NCI-H1417 treated with DMSO at 0.1 percent for 48 hours (cell line): ENCODE measurements at regions not wholly inside any gene's neighbourhood (a gene's known extent, or its start where the extent isn't known, plus 50 kb on each side); places are given as distances from the start of the nearest gene placed in this dataset.
"Not testable (repeated sequence)": the region's sequence is repeated elsewhere in the genome, so short reads cannot be mapped to it uniquely, and the experiment has no call there.

ENCODE experiments used
- DNase-seq: peaks from one replicate; lab custom pipeline; 2025; lab: John Stamatoyannopoulos, UW

- no peak for DNase-seq
Measured at GRCh38 chr7:136325027-136325426, 347.9 kb upstream of the MTPN start.

DNA sequence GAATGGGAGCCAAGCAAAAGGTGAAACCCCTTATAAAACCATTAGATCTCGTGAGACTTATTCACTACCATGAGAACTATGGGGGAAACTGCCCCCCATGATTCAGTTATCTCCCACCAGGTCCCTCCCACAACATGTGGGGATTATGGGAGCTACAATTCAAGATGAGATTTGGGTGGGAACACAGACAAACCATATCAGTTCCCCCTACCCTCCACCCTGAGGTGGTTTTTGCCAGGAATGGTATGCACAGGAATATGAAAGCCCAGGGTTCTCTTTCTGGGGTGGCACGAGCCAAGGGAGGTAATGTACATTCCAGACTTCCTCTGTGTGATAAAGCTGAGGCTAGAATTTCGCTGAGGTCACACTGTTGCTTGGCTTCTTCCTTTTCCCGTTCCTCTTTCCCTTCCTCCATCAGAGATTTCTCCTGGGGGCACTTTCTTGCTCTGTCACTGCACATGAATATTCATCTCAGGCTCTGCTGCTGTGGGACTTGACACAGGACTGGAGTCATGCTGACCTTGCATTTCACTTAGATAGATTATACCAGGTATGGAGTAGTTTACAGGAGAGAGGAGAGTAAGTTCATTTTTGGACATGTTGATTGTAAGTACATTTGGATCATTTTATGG is 347.0 kb upstream of the MTPN start:
- no peak for DNase-seq

DNA sequence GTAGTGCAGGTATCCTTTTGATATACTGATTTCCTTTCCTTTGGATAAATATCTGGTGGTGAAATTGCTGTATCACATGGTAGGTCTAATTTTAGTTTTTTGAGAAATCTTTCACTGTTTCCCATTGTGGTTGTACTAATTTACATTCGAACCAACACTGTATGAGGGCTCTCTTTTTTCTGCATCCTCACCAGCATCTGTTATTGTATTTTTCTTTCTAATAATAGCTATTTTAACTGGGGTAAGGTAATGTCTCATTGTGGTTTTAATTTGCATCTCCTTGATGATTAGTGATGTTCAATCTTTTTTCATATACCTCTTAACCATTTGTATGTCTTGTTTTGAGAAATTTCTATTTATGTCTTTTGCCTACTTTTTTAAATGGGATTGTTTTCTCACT is 335.4 kb upstream of the MTPN start:
- no peak for DNase-seq

DNA sequence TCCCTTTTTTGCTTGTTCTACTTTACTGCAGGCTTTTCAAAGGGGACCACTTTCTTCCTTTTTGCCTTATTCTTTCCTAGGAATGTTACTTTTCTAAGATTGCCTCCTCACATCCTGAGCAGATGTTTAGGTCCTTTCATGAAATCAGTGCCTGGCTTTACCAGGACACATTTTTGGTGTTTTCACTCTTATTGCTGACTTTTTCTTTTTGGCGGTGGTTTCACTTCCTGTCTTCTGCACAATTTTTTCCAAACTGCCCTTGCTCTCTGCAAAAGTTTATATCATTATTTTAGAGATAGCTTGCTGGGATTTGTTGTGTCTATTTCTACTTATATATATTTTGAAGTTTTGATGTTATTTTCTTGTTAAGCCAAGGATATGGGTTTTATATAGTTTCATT is 332.2 kb upstream of the MTPN start:
- no peak for DNase-seq

DNA sequence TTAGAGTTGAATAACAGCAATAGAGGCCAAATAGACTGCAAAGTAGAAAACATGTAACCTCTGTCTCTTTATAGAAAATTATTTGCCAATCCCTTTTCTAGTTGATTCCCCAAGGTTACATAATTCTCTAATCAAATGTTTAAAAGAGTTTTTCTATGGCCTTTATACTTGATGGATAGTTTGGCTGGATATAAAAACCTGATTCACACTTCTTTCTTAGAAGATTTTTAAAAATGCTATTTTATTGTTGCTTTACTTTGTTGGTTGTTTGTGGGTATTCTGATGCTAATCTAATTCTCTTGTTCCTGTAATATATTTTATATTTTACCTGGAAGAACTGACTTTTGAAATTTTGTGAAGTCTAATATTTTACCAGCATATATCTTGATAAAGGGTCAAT is 331.1 kb upstream of the MTPN start:
- DNase-seq = no peak

DNA sequence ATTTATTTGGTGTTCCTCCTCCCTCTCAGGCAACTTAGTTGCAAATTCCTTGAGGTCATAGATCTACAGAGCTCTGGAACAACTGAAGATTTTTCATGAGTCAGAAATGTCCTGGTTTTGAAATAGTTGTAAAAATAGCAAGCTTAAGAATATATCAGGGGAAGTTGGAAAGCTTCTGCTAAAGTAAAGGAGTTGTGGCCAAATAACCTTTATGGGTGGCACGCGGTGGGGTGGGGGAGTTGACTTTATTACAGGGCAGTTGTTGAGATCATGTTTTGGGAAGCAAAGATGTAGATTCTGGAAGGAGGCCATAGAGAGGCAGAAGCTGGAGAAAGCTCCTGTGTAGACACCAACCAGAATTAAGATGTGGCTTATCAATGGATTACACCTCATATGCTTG is 326.0 kb upstream of the MTPN start:
- DNase-seq = no peak

GRCh38 chr7:136302049-136302448 is 324.9 kb upstream of the MTPN start:
- DNase-seq = no peak

DNA sequence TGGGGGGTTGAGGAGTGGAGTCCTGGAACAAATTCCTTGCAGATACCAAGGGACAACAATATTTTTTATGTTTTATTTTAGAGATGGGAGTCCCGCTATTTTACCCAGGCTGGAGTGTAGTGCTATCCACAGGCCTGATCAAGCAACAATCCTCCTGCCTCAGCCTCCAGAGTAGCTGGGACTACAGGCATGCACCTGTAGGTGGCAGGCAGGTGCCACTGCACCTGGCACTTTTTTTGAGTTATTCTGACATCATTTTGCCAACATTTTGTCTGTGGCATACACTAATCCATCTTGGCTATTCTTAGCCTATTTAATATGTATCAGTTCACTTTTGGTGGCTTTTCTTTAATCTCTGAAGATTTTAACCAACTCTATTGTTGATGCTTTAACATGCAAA is 317.8 kb upstream of the MTPN start:
- DNase-seq = no peak

DNA sequence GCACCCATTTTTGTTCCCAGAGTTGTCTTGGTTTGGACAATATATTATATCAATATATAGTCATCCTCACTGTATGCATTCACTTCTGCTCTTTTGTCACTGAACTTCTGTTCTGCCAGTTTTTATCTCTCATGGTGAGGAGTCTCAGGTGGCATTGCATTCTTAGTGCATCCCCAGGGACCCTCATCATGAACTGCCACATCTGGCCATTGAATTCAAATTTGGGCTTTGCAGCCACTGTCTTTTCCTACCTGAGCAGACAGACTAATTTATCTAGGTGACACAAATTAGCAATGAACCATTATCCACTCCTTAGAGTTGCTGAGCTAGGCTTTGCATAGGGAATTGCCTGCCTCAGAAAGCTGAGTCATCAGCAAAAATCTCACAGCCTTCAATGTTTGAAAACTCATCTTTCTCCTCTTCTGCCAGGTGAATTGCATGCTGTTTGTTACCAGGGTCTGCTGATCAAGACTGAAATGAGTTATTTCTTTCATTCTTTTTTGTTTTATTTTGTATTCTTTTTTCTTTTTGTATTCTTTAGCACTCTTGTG is 316.8 kb upstream of the MTPN start:
- DNase-seq = no peak

- DNase-seq = no peak
Measured at GRCh38 chr7:136293272-136293671, 316.1 kb upstream of the MTPN start.

- no peak for DNase-seq
Measured at GRCh38 chr7:136292365-136292764, 315.2 kb upstream of the MTPN start.

DNA sequence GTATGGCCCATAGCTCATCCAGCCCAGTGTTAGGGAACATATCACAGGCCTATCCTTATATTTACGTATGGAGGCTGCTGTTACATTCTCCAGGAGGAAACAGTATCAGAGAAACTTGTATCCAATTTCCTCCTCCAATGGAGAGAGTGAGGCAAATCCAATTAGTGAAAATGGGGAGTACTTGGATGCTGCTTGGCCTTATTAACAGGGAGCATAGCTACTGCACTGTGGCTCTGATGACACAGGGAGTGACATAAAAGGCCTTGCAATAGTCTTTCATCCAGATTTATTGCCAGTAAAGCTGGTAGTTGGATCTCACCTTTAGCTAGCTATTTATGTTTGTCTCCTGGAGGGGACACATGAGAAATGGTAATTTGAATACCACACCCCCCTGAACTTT is 313.2 kb upstream of the MTPN start:
- no peak for DNase-seq

- peak; percentile 29 for DNase-seq
Measured at GRCh38 chr7:136278057-136278456, 300.9 kb upstream of the MTPN start.

DNA sequence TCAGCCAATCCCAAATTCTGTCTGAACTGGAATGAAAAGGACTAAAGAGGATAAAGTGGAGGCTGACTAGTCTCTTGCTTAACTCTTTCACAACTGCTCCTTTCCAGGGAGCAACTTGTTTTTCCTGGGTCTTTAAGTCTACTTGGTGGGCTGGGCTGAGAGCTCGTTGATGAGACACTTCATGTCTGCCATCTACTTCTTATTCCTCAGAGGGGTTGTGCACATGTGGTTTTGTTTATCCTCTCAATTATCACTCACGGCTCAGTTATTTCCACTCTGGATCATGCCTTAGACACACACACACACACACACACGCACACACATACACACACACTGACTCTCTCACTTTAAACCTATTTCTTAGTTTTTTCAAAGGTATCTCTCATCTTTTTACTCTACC is 298.6 kb upstream of the MTPN start:
- no peak for DNase-seq

DNA sequence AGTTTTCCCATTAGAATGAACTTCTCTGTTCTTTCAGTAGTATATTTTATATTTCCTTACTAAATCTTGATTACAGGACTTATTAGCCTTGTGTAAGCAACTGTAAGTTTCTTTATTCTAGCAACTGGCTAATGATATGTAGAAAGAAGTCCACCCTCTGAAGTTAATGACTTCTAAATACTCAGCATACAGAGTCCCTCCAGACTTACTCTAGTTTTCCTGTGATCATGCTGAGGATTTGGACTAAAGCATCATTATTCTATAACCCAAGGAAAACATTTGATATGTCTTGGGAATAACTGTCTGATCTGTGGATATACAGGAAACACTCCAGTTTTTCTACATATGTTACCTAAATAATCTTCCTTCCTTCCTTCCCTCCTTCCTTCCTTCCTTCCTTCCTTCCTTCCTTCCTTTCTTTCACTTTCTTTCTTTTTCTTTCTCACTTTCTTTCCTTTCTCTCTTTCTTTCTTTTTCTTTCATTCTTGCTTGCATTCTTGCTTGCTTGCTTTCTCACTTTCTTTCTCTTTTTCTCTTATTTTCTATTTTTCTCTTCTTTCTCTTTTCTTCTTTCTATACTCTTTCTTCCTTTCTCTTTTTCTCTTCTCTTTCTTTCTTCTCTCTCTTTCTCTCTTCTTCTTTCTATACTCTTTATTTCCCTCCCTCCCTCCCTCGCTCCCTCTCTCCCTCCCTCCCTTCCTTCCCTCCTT is 297.6 kb upstream of the MTPN start:
- no peak for DNase-seq

DNA sequence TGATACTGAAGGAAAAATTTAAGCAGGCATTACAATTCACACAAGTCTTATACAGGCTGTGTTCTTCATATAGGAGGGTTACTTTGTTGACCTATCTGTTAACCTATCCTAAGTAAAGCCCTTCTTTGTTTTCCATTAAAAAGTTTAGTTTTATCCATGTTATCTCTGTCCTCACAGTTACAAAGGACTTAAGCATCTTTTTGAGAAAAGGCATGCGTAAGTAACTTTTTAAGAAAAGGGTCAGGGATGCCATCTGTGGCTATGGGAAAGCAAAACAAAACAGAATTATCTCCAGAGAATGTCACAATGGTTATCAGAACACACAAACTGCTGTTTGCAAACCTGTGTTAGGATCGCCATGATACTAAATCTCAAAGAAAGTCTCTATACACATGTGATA is 295.8 kb upstream of the MTPN start:
- DNase-seq = no peak

- DNase-seq = no peak
Measured at GRCh38 chr7:136267822-136268221, 290.7 kb upstream of the MTPN start.

GRCh38 chr7:136266457-136266856 is 289.3 kb upstream of the MTPN start:
- no peak for DNase-seq

DNA sequence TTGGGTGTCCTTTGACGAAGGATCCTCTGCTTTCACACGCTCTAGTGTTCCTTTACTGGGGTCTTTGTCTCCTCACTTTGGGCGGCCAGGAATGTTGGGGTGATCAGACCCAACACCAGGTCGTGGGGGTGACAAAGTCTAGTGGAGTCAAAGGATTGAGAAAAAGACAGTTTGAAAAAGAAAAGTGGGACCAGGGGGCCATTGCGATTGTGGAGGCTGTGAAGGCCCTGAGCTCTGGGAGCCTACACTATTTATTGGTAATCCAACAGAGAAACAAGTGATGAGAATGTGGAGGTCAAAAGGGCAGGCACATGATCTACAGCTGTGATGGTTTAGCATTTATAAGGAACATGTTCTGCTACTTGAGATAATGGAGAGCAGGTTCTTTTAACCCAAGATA is 287.1 kb upstream of the MTPN start:
- DNase-seq = not testable (repeated sequence)

- DNase-seq = not testable (repeated sequence)
Measured at GRCh38 chr7:136263112-136263860, 286.1 kb upstream of the MTPN start.

DNA sequence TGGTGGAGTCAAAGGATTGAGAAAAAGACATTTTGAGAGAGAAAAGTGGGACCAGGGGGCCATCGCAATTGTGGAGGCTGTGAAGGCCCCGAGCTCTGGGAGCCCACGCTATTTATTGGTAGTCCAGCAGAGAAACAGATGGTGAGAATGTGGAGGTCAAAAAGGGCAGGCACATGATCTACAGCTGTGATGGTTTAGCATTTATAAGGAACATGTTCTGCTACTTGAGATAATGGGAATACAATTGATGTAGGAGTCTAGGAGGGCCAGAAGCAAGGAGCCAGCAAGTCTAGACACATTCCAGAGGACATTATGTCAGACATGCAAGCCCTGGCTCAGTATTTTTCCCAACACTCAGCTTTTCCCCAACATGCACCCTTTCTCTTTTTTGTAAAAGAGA is 283.4 kb upstream of the MTPN start:
- not testable (repeated sequence) for DNase-seq

DNA sequence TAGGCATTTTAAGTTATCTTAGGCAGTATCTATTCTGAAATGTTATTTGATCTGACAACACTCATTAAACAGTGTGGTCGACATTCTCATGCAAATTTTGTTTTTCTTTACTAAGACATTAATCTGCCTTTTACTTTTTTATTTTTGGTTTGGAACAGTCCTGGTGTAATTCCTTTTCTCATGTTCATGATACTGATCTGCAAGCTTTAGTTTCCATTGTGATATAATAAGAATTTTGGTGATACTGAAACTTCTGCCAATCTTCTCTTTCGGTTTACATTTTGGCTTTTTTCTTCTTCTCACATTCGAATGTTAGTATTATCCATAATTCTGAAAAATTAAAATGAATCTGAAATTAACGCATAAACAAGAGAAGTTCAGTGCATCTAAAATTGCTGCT is 281.9 kb upstream of the MTPN start:
- DNase-seq = no peak

DNA sequence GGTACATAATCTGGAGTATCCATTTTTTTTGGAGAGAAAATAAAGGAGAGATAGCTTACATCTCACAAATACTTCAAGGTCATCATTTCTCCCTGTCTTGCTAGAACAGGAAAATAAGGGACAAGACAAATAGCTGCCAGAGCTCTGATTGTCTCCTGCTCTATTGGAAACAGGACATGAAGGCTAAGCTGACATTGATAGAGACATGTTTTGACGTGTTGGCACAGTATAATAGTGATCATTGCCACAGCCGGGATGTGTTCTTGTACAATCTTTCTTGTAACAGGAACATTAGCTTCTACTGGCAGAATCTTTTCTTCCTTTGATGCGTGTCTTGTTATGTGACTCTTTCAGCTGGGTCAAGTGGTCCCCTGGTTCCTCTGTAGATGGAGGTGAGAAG is 279.3 kb upstream of the MTPN start:
- DNase-seq = no peak
